GM06990 (cell line): ENCODE measurements at regions not wholly inside any gene's neighbourhood (a gene's known extent, or its start where the extent isn't known, plus 50 kb on each side); places are given as distances from the start of the nearest gene placed in this dataset.

Source experiments
- DNase-seq: peaks from one replicate; pipeline ENCODE4 v3.0.0-alpha.2; 2011; ENCODE audit not compliant: insufficient read length; ENCODE audit errors: extremely low read depth
- H3K27me3 ChIP-seq: replicated peaks from 2 replicates; pipeline ENCODE4 v1.6.0; 2011; ENCODE audit warnings: low read length; ENCODE audit not compliant: control insufficient read depth, insufficient read depth
- H3K36me3 ChIP-seq: 2 replicates; pipeline ENCODE4 v1.5.1; 2011; ENCODE audit warnings: low read length; ENCODE audit not compliant: control insufficient read depth, insufficient read depth
- H3K4me3 ChIP-seq: replicated peaks from 2 replicates; pipeline ENCODE4 v1.5.1; 2011; ENCODE audit warnings: low read depth, mild to moderate bottlenecking, control low read depth, low read length
- CTCF ChIP-seq: IDR thresholded peaks from 2 replicates; pipeline ENCODE4 v1.5.1; 2011; ENCODE audit warnings: low read length, control low read depth, mild to moderate bottlenecking, inconsistent platforms; ENCODE audit not compliant: insufficient read depth, poor library complexity, severe bottlenecking

DNA sequence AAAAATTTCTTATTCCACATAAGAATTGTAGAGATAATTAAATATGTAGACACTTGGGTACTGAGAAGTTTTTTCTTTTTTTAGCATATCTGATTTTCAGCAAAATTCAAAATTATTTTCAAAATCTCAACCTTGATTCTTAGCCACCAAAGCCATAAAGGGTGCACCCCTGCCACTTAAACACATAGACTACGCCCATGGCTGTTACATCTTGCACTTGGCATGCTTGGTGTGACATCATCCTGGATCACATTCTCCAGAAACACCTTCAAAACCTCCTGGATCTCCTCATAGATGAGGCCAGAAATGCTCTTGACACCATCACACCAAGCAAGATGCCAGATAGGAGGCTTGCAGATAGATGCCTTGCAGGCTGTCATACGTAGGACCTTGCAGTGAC lies 89.1 kb upstream of the KLF14 start:
- Histone ChIP-seq H3K27me3 (no peaks in the 10 kb centered on the region), H3K4me3 (no peak overlapping the region), H3K36me3 (no peaks in the 10 kb centered on the region)
- no peak for DNase-seq
- no peak for TF ChIP-seq CTCF

- no peaks in the 10 kb centered on the region for H3K36me3 ChIP-seq
- no peak overlapping the region for H3K4me3 ChIP-seq
- DNase-seq, result no peak
- TF ChIP-seq CTCF, result no peak
- no peaks in the 10 kb centered on the region for H3K27me3 ChIP-seq
Measured at GRCh38 chr7:130825819-130826218, 91.8 kb upstream of the KLF14 start.

GRCh38 chr7:130829415-130829814 lies 95.4 kb upstream of the KLF14 start:
- Histone ChIP-seq H3K27me3 (no peaks in the 10 kb centered on the region), H3K4me3 (no peak overlapping the region)

DNA sequence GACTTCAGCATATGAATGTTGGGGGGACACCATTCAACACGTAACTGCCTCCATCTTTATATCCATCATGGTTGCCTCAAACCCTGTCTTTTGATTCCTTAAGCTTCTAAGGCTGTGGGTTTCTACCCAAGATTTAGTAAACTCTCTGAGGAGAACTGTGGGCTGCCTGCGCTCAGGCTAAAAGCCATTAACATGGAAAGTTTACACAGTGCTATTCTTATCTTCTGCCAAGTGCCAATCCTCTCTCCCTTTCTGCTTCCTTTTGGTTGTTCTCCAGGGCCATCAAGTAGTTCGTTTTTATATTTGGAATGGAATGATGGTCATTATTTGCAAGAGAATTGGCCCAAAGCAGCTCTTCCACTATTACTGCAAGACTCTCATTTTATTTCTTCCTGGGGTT lies 97.3 kb upstream of the KLF14 start:
- Histone ChIP-seq H3K4me3 (no peak overlapping the region), H3K27me3 (no peaks in the 10 kb centered on the region), H3K36me3 (no peaks in the 10 kb centered on the region)
- no peak for DNase-seq
- TF ChIP-seq CTCF, result no peak

More at GRCh38 chr7:130829415-130829814, 95.4 kb upstream of the KLF14 start:
- no peaks in the 10 kb centered on the region for H3K36me3 ChIP-seq
- no peak for TF ChIP-seq CTCF
- no peak for DNase-seq

GRCh38 chr7:130831817-130832481 lies 97.9 kb upstream of the KLF14 start:
- Histone ChIP-seq H3K36me3 (no peaks in the 10 kb centered on the region), H3K27me3 (no peaks in the 10 kb centered on the region), H3K4me3 (no peak overlapping the region)
- peak; percentile 61 for TF ChIP-seq CTCF
- no peak for DNase-seq

- Histone ChIP-seq H3K27me3 (no peaks in the 10 kb centered on the region), H3K4me3 (no peak overlapping the region), H3K36me3 (no peaks in the 10 kb centered on the region)
- DNase-seq, result no peak
- no peak for TF ChIP-seq CTCF
Measured at GRCh38 chr7:130838738-130839137, 104.7 kb upstream of the KLF14 start.
